ENCODE measurements at regions not wholly inside any gene's neighbourhood (a gene's known extent, or its start where the extent isn't known, plus 50 kb on each side); places are given as distances from the start of the nearest gene placed in this dataset.

DNA sequence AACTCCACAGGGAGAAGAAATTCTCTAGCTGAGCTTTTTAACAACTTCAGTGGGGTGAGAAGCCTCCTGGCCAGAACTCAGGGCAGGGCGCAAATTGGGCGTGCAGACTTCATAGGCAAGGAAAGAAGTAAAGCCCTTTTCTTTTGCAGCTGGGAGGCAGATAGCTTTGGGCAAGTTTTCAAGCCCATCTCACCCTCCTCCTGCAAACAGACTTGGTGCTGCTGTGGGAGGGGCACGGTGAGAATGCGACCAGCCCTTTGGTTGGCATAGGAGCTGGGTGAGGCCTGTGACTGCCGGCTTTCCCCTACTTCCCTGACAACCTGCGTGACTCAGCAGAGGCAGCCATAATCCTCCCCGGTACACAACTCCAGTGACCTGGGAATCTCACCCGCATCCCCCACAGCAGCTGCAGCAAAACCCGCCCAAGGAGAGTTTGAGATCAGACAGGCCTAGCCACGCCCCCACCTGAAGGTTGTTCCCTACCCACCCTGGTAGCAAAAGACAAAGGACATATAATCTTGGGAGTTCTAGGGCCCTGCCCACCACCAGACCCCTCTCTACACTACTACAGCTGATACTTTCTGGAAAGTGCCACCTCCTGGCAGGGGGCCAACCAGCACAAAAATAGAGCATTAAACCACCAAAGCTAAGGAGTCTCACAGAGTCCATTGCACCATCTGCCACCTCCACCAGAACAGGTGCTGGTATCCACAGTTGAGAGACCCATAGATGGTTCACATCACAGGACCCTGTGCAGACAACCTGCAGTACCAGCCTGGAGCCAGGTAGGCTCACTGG lies 195.5 kb upstream of the CCL2 start:
- H3K4me3 ChIP-seq, result no peak overlapping the region
- TF ChIP-seq POLR2A (IDR thresholded peaks at IDR 0.05) (no peak), CTCF (IDR thresholded peaks at IDR 0.05) (no peak), EP300 (IDR thresholded peaks at IDR 0.05) (no peak)
- no peak overlapping the region for H3K27ac ChIP-seq
- DNase-seq (ENCODE audit: low spot score in 2 of 2), result no peak
- no peaks in the 10 kb centered on the region for H3K36me3 ChIP-seq
- no peaks in the 10 kb centered on the region for H3K27me3 ChIP-seq
- peaks cover 0 to 19% (median 0%) of the 10 kb centered on the region in 4 donors for H3K9me3 ChIP-seq
- WGBS, 2 donors, result 85 to 89% methylated on average over 10 of the region's 10 CpGs
- H3K4me1 ChIP-seq, result no peaks in the 10 kb centered on the region

DNA sequence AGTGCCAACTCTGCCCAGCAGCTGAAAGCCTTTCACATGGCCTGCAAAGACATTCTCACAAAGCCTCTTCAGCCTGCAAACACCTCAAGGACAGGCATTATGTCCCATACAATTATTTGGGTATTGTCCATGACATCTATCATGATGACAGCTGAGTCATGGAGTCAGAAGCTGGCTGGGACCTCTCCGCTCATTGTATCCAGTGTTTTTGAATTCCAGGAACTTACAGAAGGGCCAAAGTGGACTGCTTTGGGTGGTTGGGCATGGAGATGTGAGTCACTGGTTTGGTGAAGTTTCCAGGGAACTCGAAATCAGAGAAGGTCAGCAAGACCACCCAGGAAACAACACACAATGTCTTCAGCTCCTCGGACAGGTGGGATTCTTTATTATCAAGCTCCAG lies 188.6 kb upstream of the CCL2 start:
- no peak for DNase-seq (ENCODE audit: low spot score in 2 of 2)
- no peak for TF ChIP-seq CTCF (IDR thresholded peaks at IDR 0.05)
- TF ChIP-seq POLR2A (IDR thresholded peaks at IDR 0.05), result no peak
- no peak for TF ChIP-seq EP300 (IDR thresholded peaks at IDR 0.05)
- 76 to 94% methylated on average over 3 of the region's 3 CpGs for WGBS, 2 donors
- no peaks in the 10 kb centered on the region for H3K27me3 ChIP-seq
- H3K36me3 ChIP-seq, result no peaks in the 10 kb centered on the region
- H3K27ac ChIP-seq, result no peak overlapping the region
- no peaks in the 10 kb centered on the region for H3K4me1 ChIP-seq
- peaks cover 0 to 9% (median 0%) of the 10 kb centered on the region in 4 donors for H3K9me3 ChIP-seq
- no peak overlapping the region for H3K4me3 ChIP-seq

DNA sequence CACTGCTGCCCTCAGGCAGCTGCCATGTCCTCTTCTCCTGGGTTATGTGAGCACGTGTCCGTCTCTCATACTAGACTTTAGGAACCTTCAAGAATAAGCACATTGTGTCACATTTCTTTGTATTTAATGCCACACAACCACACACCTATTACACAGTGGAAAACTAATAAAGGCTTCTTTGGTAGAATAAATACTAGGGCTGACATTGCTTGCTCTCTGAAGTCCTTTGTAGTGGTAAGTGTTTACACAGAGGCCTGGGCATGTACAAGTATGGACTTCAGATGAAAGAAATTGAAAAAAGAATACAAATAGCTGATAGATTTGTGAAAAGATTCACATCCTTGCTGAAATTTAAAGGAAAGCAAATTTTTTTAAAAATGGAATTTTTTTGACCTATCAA lies 188.1 kb upstream of the CCL2 start:
- DNase-seq (ENCODE audit: low spot score in 2 of 2), result no peak
- Histone ChIP-seq H3K4me3 (no peak overlapping the region), H3K36me3 (no peaks in the 10 kb centered on the region), H3K27me3 (no peaks in the 10 kb centered on the region), H3K27ac (no peak overlapping the region), H3K4me1 (no peaks in the 10 kb centered on the region), H3K9me3 (peaks cover 0 to 12% (median 0%) of the 10 kb centered on the region in 4 donors)
- TF ChIP-seq CTCF (IDR thresholded peaks at IDR 0.05), result no peak
- TF ChIP-seq EP300 (IDR thresholded peaks at IDR 0.05), result no peak
- TF ChIP-seq POLR2A (IDR thresholded peaks at IDR 0.05), result no peak
- 81 to 86% methylated on average over 2 of the region's 2 CpGs for WGBS, 2 donors

DNA sequence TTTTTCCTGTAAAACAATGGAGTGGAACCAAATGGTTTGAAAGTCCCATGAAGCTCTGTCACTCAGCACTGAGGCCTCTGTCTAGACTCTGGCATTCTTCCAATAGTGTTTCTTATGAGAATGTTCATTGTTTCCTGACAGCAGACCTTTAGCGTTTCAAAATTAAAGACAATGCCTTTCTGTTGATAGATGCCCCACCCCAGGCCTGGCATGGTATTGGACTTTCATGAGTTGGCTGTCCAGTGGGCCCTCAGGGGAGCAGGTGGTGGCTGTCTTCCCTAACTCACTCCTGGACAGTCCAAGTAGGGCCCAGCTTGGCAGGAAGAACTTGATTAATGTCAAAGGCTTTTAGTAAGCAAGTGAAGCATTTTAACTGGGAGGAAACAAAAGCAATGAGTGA lies 186.5 kb upstream of the CCL2 start:
- Histone ChIP-seq H3K27ac (no peak overlapping the region), H3K36me3 (no peaks in the 10 kb centered on the region), H3K27me3 (no peaks in the 10 kb centered on the region), H3K9me3 (peaks cover 0 to 10% (median 0%) of the 10 kb centered on the region in 4 donors), H3K4me3 (no peak overlapping the region), H3K4me1 (no peaks in the 10 kb centered on the region)
- 18 to 30% methylated on average over 1 of the region's 1 CpG for WGBS, 2 donors
- TF ChIP-seq POLR2A (IDR thresholded peaks at IDR 0.05) (no peak), EP300 (IDR thresholded peaks at IDR 0.05) (no peak), CTCF (IDR thresholded peaks at IDR 0.05) (no peak)
- DNase-seq (ENCODE audit: low spot score in 2 of 2), result no peak

GRCh38 chr17:34070712-34071111 lies 184.4 kb upstream of the CCL2 start:
- H3K9me3 ChIP-seq, result peaks cover 0 to 6% (median 0%) of the 10 kb centered on the region in 4 donors
- WGBS, 2 donors, result 70 to 91% methylated on average over 4 of the region's 4 CpGs
- TF ChIP-seq CTCF (IDR thresholded peaks at IDR 0.05) (no peak), POLR2A (IDR thresholded peaks at IDR 0.05) (no peak), EP300 (IDR thresholded peaks at IDR 0.05) (no peak)
- no peaks in the 10 kb centered on the region for H3K4me1 ChIP-seq
- H3K27me3 ChIP-seq, result no peaks in the 10 kb centered on the region
- no peaks in the 10 kb centered on the region for H3K36me3 ChIP-seq
- no peak overlapping the region for H3K4me3 ChIP-seq
- DNase-seq (ENCODE audit: low spot score in 2 of 2), result no peak
- no peak overlapping the region for H3K27ac ChIP-seq
